GM19468 (cell line): ENCODE measurements at regions not wholly inside any gene's neighbourhood (a gene's known extent, or its start where the extent isn't known, plus 50 kb on each side); places are given as distances from the start of the nearest gene placed in this dataset.
"Not testable (repeated sequence)": the region's sequence is repeated elsewhere in the genome, so short reads cannot be mapped to it uniquely, and the experiment has no call there.

Experiments
- ATAC-seq: cut with Tn5 transposase; IDR thresholded peaks from one replicate; pipeline ENCODE4 v1.9.1; 2021; ENCODE audit warnings: mild to moderate bottlenecking, moderate library complexity, moderate number of reproducible peaks; ENCODE audit not compliant: unreplicated experiment; ENCODE audit errors: extremely low read depth

DNA sequence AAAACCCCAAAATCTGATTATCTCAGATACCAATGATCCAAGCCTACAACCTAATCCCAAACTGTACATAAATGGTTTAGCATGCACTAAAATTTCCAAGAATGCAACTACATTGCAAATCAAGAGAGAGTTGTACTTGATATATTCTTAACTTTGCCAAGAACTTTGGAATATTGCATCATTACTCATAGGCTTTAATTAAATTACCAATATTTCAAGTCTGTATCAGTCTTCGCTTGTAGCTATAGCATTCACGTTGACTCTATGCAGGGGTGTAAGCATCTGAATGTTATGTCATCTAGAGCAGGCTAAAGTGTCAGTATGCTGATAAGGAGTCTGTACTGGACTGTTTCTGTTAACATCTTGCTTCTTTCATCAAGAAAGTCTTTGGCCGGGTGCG is 56.3 kb downstream of the FOXI3 start:
- no peak for ATAC-seq

GRCh38 chr2:88377641-88377991 is 74.9 kb downstream of the FOXI3 start:
- ATAC-seq: no peak

DNA sequence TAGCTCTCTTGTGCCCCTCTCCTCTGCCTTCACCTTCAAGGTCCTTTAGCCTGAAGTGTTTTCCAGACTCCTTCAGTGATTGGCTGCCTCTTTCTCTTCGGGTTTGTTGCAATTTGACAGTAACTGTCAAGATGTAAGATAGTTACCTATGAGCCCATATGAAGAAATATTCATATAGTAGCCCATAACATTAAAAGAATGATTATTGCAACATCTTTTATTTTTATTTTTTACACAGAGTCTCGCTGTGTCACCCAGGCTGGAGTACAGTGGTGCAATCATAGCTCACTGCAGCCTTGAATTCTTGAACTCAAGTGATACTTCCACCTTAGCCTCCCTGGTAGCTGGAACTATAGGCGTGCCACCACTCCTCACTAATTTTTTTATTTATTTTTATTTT is 80.5 kb downstream of the FOXI3 start:
- no peak for ATAC-seq

DNA sequence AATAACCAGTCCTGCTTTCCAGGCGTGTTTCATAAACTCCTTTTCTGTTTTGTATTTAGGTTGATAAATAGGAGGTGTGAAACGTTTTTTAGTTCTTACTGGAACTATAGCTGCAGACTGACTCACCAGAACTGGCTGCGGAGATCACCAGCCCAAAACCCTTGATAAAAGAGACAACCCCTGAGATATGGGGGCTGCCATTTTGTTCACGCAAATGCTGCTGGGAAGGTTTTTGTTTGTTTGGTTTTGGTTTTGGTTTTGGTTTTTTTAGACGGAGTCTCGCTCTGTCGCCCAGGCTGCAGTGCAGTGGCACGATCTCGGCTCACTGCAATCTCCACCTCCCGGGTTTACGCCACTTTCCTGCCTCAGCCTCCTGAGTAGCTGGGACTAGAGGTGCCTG is 87.1 kb downstream of the FOXI3 start:
- not testable (repeated sequence) for ATAC-seq

GRCh38 chr2:88355486-88355885 is 97.0 kb downstream of the FOXI3 start:
- ATAC-seq: no peak

DNA sequence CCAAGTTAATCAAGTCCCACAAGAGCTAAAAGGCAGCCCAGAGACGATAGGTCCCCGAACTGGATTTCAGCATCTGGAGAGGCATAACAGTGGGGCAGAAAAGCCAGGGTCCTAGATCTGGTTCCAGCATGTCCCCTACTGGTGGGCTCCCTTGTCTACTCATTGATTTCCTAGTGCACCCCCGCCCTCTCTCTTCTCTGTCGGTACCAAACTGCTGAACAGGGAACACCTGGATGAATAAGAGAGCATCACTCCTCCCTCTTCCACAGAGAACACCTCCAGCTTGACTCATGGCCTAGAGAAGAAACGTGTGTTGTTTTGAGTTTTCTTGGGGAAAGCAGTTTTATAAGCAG is 101.3 kb downstream of the FOXI3 start:
- no peak for ATAC-seq

- ATAC-seq: no peak
These were observed 101.9 kb downstream of the FOXI3 start for GRCh38 chr2:88350331-88351248.

DNA sequence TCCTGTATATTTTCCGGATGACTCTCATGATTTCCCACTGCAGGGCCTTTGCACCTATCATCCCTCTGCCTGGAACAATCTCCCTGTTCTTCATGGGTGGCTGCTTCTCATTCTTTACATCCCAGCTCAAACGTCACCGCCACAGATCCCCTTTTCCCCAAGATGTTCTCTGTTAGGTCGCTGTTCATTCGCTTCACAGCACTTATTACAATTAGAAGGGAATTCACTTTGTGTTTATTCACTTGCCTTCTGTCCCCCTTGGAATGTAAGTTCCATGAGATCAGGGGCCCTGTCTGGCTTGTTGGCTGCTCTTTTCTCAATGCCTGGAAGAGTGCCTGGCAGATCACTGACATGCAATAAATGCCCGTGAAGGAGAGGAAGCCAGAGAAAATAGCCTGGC is 106.7 kb downstream of the FOXI3 start:
- no peak for ATAC-seq

DNA sequence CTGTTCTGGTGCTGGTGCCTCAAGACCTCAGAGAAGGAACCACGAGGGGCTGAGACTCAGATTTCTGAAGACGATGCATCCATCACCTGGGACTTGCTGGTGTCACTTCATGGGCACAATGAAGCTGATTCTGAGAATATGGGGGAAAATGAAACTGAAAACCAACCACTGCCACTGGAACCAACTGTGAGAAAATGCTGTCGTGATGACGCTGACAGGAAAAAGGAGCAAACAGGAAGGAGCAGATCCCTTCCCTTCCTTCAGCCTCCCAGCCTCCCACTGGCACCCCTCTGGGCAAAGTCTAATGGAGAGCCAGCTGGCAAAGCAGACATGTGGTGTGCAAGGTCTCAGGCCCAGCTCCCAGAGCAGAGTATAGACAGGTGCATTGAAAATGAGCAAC is 109.7 kb downstream of the FOXI3 start:
- no peak for ATAC-seq

GRCh38 chr2:88334418-88334817 is 118.1 kb downstream of the FOXI3 start:
- ATAC-seq: no peak

DNA sequence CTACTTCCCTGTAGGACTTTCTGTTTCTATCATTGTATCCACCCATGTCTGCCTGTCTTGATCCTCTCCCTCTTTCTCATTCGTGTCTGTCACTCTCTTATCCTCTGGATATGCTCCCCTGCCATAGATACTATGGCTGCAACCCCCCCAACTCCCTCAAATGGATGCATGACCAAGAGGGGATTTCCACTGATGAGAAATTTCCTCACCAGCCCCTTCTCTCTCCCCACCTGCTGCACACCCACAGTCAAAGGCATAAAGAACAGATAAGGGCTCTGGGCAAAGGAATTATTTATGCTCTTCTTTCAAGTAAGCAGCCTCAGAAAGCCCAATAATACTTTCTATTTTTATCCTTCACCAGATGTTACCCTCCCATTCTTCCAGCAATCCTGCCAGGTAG is 121.3 kb downstream of the FOXI3 start:
- ATAC-seq: no peak

DNA sequence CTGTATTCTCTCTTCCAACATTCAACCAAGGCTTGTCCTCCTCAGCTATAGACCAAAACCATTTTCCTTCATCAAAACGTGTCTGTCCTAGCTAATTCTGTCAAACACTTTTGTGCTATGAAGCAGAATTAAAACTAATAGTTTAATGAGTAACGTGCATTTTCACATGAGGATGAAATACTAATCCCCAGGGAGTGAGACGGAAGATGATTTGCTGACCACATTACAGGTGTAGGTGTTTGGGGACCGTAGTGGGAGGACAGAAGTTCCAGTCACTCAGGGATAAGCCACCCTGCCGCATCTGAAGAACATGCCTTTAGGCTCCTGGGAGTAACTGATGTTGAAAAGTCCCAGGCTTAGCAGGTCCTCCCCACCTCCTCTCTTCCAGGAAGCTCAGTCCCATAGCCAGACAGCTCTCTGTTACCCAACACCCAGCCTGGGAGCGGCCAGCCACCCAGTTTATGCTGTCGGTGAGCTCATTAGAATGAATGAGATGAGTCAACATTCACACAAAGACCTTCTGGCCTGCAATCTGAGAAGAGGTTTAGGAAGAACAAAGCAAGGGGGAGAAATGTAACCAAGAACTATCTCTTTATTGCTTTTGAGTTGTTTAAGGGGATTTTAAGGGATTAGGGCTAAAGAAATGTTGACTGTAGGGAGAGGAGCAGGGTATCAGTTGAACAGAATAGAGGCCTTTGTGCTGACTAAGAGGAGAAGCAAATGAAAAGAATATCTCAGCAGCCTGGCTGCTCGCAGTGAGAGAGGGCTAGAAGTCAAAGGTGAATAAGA is 122.5 kb downstream of the FOXI3 start:
- ATAC-seq: peak; percentile 49

GRCh38 chr2:88321449-88322248 is 130.8 kb downstream of the FOXI3 start:
- no peak for ATAC-seq

- ATAC-seq: no peak
These were observed 132.3 kb downstream of the FOXI3 start for GRCh38 chr2:88320076-88320773.

- ATAC-seq: no peak
These were observed 133.6 kb downstream of the FOXI3 start for GRCh38 chr2:88318956-88319330.

- no peak for ATAC-seq
These were observed 134.2 kb downstream of the FOXI3 start for GRCh38 chr2:88318071-88318955.

GRCh38 chr2:88310787-88311186 is 140.6 kb downstream of the THNSL2 start:
- no peak for ATAC-seq

- ATAC-seq: no peak
These were observed 137.7 kb downstream of the THNSL2 start for GRCh38 chr2:88307817-88308216.

DNA sequence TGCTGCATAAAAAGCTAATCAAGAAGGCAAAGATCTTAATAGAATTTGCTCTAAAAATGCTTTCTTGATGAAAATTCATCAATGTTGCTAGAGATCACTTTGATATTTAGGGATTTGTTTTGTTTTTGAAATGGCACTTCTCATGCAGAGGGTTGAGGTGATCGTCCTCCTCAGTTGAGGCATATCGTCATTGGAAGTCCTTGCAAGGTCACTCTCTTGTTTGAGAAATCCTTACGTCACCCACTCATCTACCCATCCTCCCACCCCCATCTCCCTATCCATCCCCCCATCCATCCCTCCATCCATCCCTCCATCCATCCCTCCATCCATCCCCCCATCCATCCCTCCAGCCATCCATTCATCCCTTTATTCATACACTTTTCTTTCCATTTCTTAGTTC is 133.7 kb downstream of the THNSL2 start:
- no peak for ATAC-seq
